ENCODE measurements at regions not wholly inside any gene's neighbourhood (a gene's known extent, or its start where the extent isn't known, plus 50 kb on each side); places are given as distances from the start of the nearest gene placed in this dataset.

- DNase-seq (no peak), ATAC-seq (no peak)
- Mint-ChIP-seq H3K27me3 (peaks cover 2% of the 10 kb centered on the region), H3K27ac (no peak overlapping the region), H3K9me3 (no peaks in the 10 kb centered on the region), H3K36me3 (ENCODE audit: low read depth) (no peaks in the 10 kb centered on the region), H3K4me1 (ENCODE audit: low read depth) (no peaks in the 10 kb centered on the region), H3K4me3 (no peak overlapping the region)
- POLR2A ChIA-PET, result no interaction called here
- CTCF ChIA-PET, result no interaction called here
- intact Hi-C loops (cut with micrococcal nuclease), result no loop called here
- TF ChIP-seq, protein P1, sequence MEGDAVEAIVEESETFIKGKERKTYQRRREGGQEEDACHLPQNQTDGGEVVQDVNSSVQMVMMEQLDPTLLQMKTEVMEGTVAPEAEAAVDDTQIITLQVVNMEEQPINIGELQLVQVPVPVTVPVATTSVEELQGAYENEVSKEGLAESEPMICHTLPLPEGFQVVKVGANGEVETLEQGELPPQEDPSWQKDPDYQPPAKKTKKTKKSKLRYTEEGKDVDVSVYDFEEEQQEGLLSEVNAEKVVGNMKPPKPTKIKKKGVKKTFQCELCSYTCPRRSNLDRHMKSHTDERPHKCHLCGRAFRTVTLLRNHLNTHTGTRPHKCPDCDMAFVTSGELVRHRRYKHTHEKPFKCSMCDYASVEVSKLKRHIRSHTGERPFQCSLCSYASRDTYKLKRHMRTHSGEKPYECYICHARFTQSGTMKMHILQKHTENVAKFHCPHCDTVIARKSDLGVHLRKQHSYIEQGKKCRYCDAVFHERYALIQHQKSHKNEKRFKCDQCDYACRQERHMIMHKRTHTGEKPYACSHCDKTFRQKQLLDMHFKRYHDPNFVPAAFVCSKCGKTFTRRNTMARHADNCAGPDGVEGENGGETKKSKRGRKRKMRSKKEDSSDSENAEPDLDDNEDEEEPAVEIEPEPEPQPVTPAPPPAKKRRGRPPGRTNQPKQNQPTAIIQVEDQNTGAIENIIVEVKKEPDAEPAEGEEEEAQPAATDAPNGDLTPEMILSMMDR (IDR thresholded peaks at IDR 0.05), result no peak
These were observed 72.9 kb upstream of the ATP2C1 start for GRCh38 chr3:130820976-130821375.

- intact Hi-C loops (cut with micrococcal nuclease), result no loop called here
- CTCF ChIA-PET, result no interaction called here
- ATAC-seq, result no peak
These were observed 72.1 kb upstream of the ATP2C1 start for GRCh38 chr3:130821806-130822205.

GRCh38 chr3:130823241-130823884 lies 70.5 kb upstream of the ATP2C1 start:
- Mint-ChIP-seq H3K9me3 (no peaks in the 10 kb centered on the region), H3K36me3 (ENCODE audit: low read depth) (no peaks in the 10 kb centered on the region), H3K27me3 (peaks cover 2% of the 10 kb centered on the region), H3K4me3 (no peak overlapping the region), H3K27ac (no peak overlapping the region), H3K4me1 (ENCODE audit: low read depth) (no peaks in the 10 kb centered on the region)
- ATAC-seq, result no peak
- ChIA-PET CTCF (no interaction called here), POLR2A (no interaction called here)
- no peak for DNase-seq
- TF ChIP-seq, protein P1 (IDR thresholded peaks at IDR 0.05), result no peak
- intact Hi-C loops (cut with micrococcal nuclease), result no loop called here

More at GRCh38 chr3:130821806-130822205, 72.1 kb upstream of the ATP2C1 start:
- no peak for DNase-seq
- Mint-ChIP-seq H3K4me1 (ENCODE audit: low read depth) (no peaks in the 10 kb centered on the region), H3K27me3 (peaks cover 2% of the 10 kb centered on the region), H3K9me3 (no peaks in the 10 kb centered on the region), H3K4me3 (no peak overlapping the region), H3K27ac (no peak overlapping the region), H3K36me3 (ENCODE audit: low read depth) (no peaks in the 10 kb centered on the region)
- TF ChIP-seq, protein P1 (IDR thresholded peaks at IDR 0.05), result no peak
- POLR2A ChIA-PET, result no interaction called here

- TF ChIP-seq, protein P1 (IDR thresholded peaks at IDR 0.05), result no peak
- Mint-ChIP-seq H3K36me3 (ENCODE audit: low read depth) (no peaks in the 10 kb centered on the region), H3K27ac (no peak overlapping the region), H3K4me3 (no peak overlapping the region), H3K27me3 (peaks cover 2% of the 10 kb centered on the region), H3K4me1 (ENCODE audit: low read depth) (no peaks in the 10 kb centered on the region), H3K9me3 (no peaks in the 10 kb centered on the region)
- intact Hi-C loops (cut with micrococcal nuclease), result no loop called here
- DNase-seq (no peak), ATAC-seq (no peak)
- ChIA-PET CTCF (no interaction called here), POLR2A (no interaction called here)
These were observed 69.9 kb upstream of the ATP2C1 start for GRCh38 chr3:130823996-130824395.

DNA sequence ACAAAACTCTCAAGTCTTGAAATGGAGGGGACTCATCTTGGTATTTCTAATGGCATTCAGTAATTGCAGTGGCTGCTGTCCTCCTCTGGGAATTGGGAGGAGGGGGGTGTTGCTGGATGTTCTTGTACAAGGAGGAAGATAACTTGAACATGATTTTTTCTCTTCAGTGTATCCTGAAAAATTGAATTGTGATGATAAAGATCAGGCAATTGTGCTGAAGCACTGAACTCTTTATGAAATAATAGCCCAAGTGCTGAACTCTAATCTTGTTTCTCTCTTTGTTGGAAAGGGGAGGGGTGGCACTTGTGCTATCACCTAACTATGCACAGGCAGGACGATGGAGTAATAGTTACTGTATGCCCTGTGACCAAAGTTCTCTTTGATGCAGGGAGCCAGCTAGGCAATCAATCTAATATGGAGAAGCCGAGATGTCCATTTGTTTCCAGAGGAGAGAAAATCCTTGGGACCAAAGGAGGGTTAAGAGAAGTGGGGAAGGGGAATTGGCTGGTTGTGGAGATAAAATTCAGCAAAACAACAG lies 68.1 kb upstream of the ATP2C1 start:
- TF ChIP-seq, protein P1 (IDR thresholded peaks at IDR 0.05), result no peak
- Mint-ChIP-seq H3K27me3 (peaks cover 2% of the 10 kb centered on the region), H3K4me1 (ENCODE audit: low read depth) (no peaks in the 10 kb centered on the region), H3K27ac (no peak overlapping the region), H3K4me3 (no peak overlapping the region), H3K9me3 (no peaks in the 10 kb centered on the region), H3K36me3 (ENCODE audit: low read depth) (no peaks in the 10 kb centered on the region)
- no peak for ATAC-seq
- ChIA-PET CTCF (no interaction called here), POLR2A (no interaction called here)
- DNase-seq, result no peak
- intact Hi-C loops (cut with micrococcal nuclease), result no loop called here

All from activated CD8-positive, alpha-beta T cell treated with anti-CD3 and anti-CD28 coated beads for 36 hours (primary cell).